IMR-90 (cell line): ENCODE measurements at regions not wholly inside any gene's neighbourhood (a gene's known extent, or its start where the extent isn't known, plus 50 kb on each side); places are given as distances from the start of the nearest gene placed in this dataset.
A peak's percentile ranks its signal among the peaks of the same experiment; 100 is the strongest.

Experiments
- ATAC-seq: fragments of 200-7000 bp; cut with Tn5 transposase; 2 replicates; pipeline ENCODE4 v1.9.1; 2020; ENCODE audit warnings: low read depth, mild to moderate bottlenecking, moderate library complexity
- BruUV-seq: library from RNA; stranded (reverse); fragments of 400-500 nt; replicated peaks from 2 replicates; lab custom pipeline; 2021; lab: Mats Ljungman, UMichigan
- CTCF ChIA-PET: fragments of 300-600 bp; formaldehyde crosslinking; extraction: SDS; loops from one replicate; lab custom pipeline; 2021; ENCODE audit warnings: antibody characterized with exemption; lab: Yijun Ruan, JAX
- POLR2A ChIA-PET: fragments of 300-600 bp; sonication (Branson Sonifier 250); formaldehyde crosslinking; loops from one replicate; lab custom pipeline; 2022; ENCODE audit warnings: antibody characterized with exemption; ENCODE audit not compliant: unreplicated experiment; lab: Charles Lee
- DNase-seq: peaks from one replicate; pipeline ENCODE4 v3.0.0; 2013
- H2AFZ ChIP-seq: replicated peaks from 2 replicates; pipeline ENCODE3; 2013; ENCODE audit warnings: low read length, mild to moderate bottlenecking; ENCODE audit not compliant: poor library complexity
- H2AK5ac ChIP-seq: 2 replicates; pipeline ENCODE4 v1.6.1; 2013; ENCODE audit warnings: low read depth, low read length, inconsistent platforms
- H2AK9ac ChIP-seq: replicated peaks from 2 replicates; pipeline ENCODE3; 2013; ENCODE audit warnings: mild to moderate bottlenecking, low read depth, low read length, moderate library complexity; ENCODE audit not compliant: poor library complexity
- H2BK120ac ChIP-seq: 2 replicates; pipeline ENCODE4 v1.6.1; 2013; ENCODE audit warnings: low read depth, low read length, inconsistent platforms
- H2BK15ac ChIP-seq: 3 replicates; pipeline ENCODE4 v1.6.1; 2013; ENCODE audit warnings: low read depth, low read length, inconsistent platforms
- H2BK20ac ChIP-seq: 2 replicates; pipeline ENCODE4 v1.6.1; 2013; ENCODE audit warnings: low read depth, mild to moderate bottlenecking, inconsistent platforms, low read length, moderate library complexity
- H2BK5ac ChIP-seq: 2 replicates; pipeline ENCODE4 v1.6.1; 2013; ENCODE audit warnings: mild to moderate bottlenecking, low read depth, low read length, inconsistent platforms; ENCODE audit not compliant: poor library complexity, severe bottlenecking
- H3K14ac ChIP-seq: replicated peaks from 2 replicates; pipeline ENCODE4 v1.6.1; 2013; ENCODE audit warnings: low read depth, low read length, inconsistent platforms
- H3K18ac ChIP-seq: 2 replicates; pipeline ENCODE4 v1.6.1; 2013; ENCODE audit warnings: low read depth, low read length, control low read depth
- H3K23ac ChIP-seq: 2 replicates; pipeline ENCODE4 v1.6.1; 2013; ENCODE audit warnings: low read depth, low read length, inconsistent platforms
- H3K27ac ChIP-seq: 2 replicates; pipeline ENCODE4 v1.5.1; 2013; ENCODE audit warnings: mild to moderate bottlenecking, control low read depth, low read length; ENCODE audit not compliant: insufficient read depth
- H3K27me3 ChIP-seq: 2 replicates; pipeline ENCODE4 v1.6.1; 2013; ENCODE audit warnings: low read length; ENCODE audit not compliant: control insufficient read depth, insufficient read depth
- H3K36me3 ChIP-seq: 2 replicates; pipeline ENCODE4 v1.6.1; 2013; ENCODE audit warnings: low read length, mixed read lengths; ENCODE audit not compliant: control insufficient read depth, insufficient read depth
- H3K4ac ChIP-seq: 2 replicates; pipeline ENCODE4 v1.6.1; 2013; ENCODE audit warnings: low read depth, low read length, inconsistent platforms
- H3K4me1 ChIP-seq: 2 replicates; pipeline ENCODE4 v1.6.1; 2013; ENCODE audit warnings: low read length, mixed read lengths; ENCODE audit not compliant: control insufficient read depth, insufficient read depth
- H3K4me2 ChIP-seq: 2 replicates; pipeline ENCODE4 v1.6.1; 2013; ENCODE audit warnings: low read depth, mild to moderate bottlenecking, control low read depth, low read length, moderate library complexity
- H3K4me3 ChIP-seq: 2 replicates; pipeline ENCODE4 v1.5.1; 2013; ENCODE audit warnings: low read depth, mild to moderate bottlenecking, control low read depth, low read length, moderate library complexity; ENCODE audit not compliant: insufficient read depth
- H3K56ac ChIP-seq: 2 replicates; pipeline ENCODE4 v1.6.1; 2013; ENCODE audit warnings: low read length, inconsistent platforms; ENCODE audit not compliant: insufficient read depth; ENCODE audit errors: extremely low read depth
- H3K79me1 ChIP-seq, 2 experiments: 2 replicates each; pipeline ENCODE4 v1.6.1; 2013; ENCODE audit warnings: low read length in 2 of 2, inconsistent platforms in 1 of 2, low read depth in 1 of 2
- H3K9ac ChIP-seq: 2 replicates; pipeline ENCODE4 v1.6.1; 2013; ENCODE audit warnings: low read depth, low read length, control low read depth
- H3K9me1 ChIP-seq: 2 replicates; pipeline ENCODE4 v1.6.1; 2013; ENCODE audit warnings: low read length, inconsistent platforms; ENCODE audit not compliant: insufficient read depth
- H3K9me3 ChIP-seq: 2 replicates; pipeline ENCODE4 v1.6.1; 2013; ENCODE audit warnings: low read length; ENCODE audit not compliant: control insufficient read depth, insufficient read depth
- H4K20me1 ChIP-seq: 2 replicates; pipeline ENCODE4 v1.6.1; 2013; ENCODE audit warnings: low read length, inconsistent platforms; ENCODE audit not compliant: insufficient read depth
- H4K5ac ChIP-seq: 2 replicates; pipeline ENCODE4 v1.6.1; 2013; ENCODE audit warnings: mild to moderate bottlenecking, low read depth, low read length, control low read depth
- H4K8ac ChIP-seq, 2 experiments: 2 replicates each; pipeline ENCODE4 v1.6.1; 2013; ENCODE audit warnings: low read depth in 2 of 2, low read length in 2 of 2, control low read depth in 1 of 2, inconsistent platforms in 1 of 2
- H4K91ac ChIP-seq: 2 replicates; pipeline ENCODE4 v1.6.1; 2013; ENCODE audit warnings: low read depth, low read length, inconsistent platforms; ENCODE audit not compliant: insufficient read depth
- MAFK ChIP-seq: IDR thresholded peaks from 2 replicates; pipeline ENCODE4 v1.6.1; 2012; ENCODE audit warnings: low read depth, low read length, improper control_type of control experiment
- MAZ ChIP-seq: IDR thresholded peaks from 2 replicates; pipeline ENCODE4 v1.6.1; 2012; ENCODE audit warnings: low read depth, mild to moderate bottlenecking, low read length, improper control_type of control experiment, moderate library complexity, borderline replicate concordance
- MXI1 ChIP-seq: IDR thresholded peaks from 2 replicates; pipeline ENCODE4 v1.6.1; 2012; ENCODE audit warnings: low read depth, mild to moderate bottlenecking, low read length, moderate library complexity, borderline replicate concordance
- NFE2L2 ChIP-seq: fragments of 150-350 bp; IDR thresholded peaks from 2 replicates; pipeline ENCODE4 v1.6.1; 2016; ENCODE audit warnings: low read depth, mild to moderate bottlenecking, low read length
- POLR2A ChIP-seq: IDR thresholded peaks from 2 replicates; pipeline ENCODE4 v1.6.1; 2012; ENCODE audit warnings: mild to moderate bottlenecking, low read depth, low read length
- RCOR1 ChIP-seq: IDR thresholded peaks from 2 replicates; pipeline ENCODE4 v1.6.1; 2012; ENCODE audit warnings: mild to moderate bottlenecking, low read length, improper control_type of control experiment; ENCODE audit not compliant: insufficient replicate concordance
- WGBS, 2 experiments: methylation state at CpG; one replicate each; pipeline versions ENCODE4 v1.1.5 to v1.1.7; 2013; ENCODE audit warnings: missing lambda C conversion rate in 2 of 2; ENCODE audit not compliant: insufficient read length in 1 of 2; ENCODE audit errors: extremely low coverage in 2 of 2; 5-methylcytosine and 5-hydroxymethylcytosine counted together
- dilution Hi-C: fragments of 300-500 bp; cut with HindIII; formaldehyde crosslinking; loops from one replicate; pipeline ENCODE4 v1.14.3; 2018; ENCODE audit warnings: low sequenced_read_pairs; ENCODE audit not compliant: unreplicated experiment
- in situ Hi-C: fragments of 300-500 bp; cut with MboI; formaldehyde crosslinking; loops from 3 replicates; pipeline ENCODE4 v1.14.3; 2019; ENCODE audit warnings: low sequenced_read_pairs, inconsistent platforms, mixed read lengths
- intact Hi-C: fragments of 100-400 bp; cut with micrococcal nuclease; formaldehyde crosslinking; loops from 2 replicates; pipeline ENCODE4 v1.10.0; 2022

DNA sequence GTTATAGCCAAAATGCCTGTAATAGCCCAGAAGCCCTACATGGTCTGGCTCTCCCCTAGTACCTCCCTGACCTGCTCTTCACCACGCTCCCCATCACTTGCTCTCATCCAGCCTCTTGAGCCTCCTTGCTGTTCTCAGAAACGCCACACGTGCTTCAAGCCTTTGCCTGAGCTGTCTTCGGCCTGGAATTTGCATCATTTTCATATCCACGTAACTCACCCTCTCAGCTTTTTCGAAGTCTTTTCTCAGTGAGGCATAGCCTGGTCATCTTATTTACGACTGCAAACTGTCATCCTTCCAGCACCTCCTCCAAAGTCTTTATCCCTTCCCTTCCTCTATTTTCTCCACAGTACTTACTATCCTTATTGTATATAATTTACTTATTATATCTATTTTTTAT is 151.0 kb upstream of the AHR start:
- no peak overlapping the region for H4K5ac ChIP-seq
- TF ChIP-seq MAFK (no peak), MAZ (no peak), NFE2L2 (no peak), MXI1 (no peak), POLR2A (no peak), RCOR1 (no peak)
- no peak for ATAC-seq
- WGBS, 2 experiments, result 100% methylated on average over 3 of the region's 7 CpGs; no CpG with 5 or more reads in 1 of the 2 experiments
- no peak overlapping the region for H3K4me2 ChIP-seq
- no peak overlapping the region for H2BK15ac ChIP-seq
- no peak overlapping the region for H2BK120ac ChIP-seq
- no peak overlapping the region for H3K27ac ChIP-seq
- no peaks in the 10 kb centered on the region for H3K27me3 ChIP-seq
- H2BK20ac ChIP-seq, result no peak overlapping the region
- peaks cover 4% of the 10 kb centered on the region; the same call in 1 of the 2 replicates for H3K4me1 ChIP-seq
- no peaks in the 10 kb centered on the region for H3K36me3 ChIP-seq
- no peak overlapping the region for H3K56ac ChIP-seq
- H3K18ac ChIP-seq, result no peak overlapping the region
- no peaks in the 10 kb centered on the region for H4K20me1 ChIP-seq
- H2AK9ac ChIP-seq, result no peak overlapping the region
- no peak overlapping the region for H3K4me3 ChIP-seq
- BruUV-seq, result no TSS peak
- no peak overlapping the region for H3K4ac ChIP-seq
- DNase-seq, result no peak
- intact Hi-C loops, result loop anchor here (5.0 kb wide), 1 partner anchor 545 kb away; no protein-coding TSS in a partner anchor
- H3K23ac ChIP-seq, result no peak overlapping the region
- no peak overlapping the region for H4K8ac ChIP-seq
- POLR2A ChIA-PET, result no interaction called here
- no peaks in the 10 kb centered on the region for H3K9me3 ChIP-seq
- dilution Hi-C loops, result no loop called here
- H3K79me1 ChIP-seq, result no peaks in the 10 kb centered on the region
- H2AFZ ChIP-seq, result peak overlapping the region; percentile 16
- CTCF ChIA-PET, result no interaction called here
- H2BK5ac ChIP-seq, result no peak overlapping the region
- H3K14ac ChIP-seq, result no peak overlapping the region
- in situ Hi-C loops, result no loop called here
- H3K9me1 ChIP-seq, result peaks cover 3% of the 10 kb centered on the region; the same call in 1 of the 2 replicates
- H3K9ac ChIP-seq, result no peak overlapping the region
- no peak overlapping the region for H2AK5ac ChIP-seq
- H4K91ac ChIP-seq, result no peak overlapping the region
